Astrocyte (in vitro differentiated cells and primary cell): ENCODE measurements at regions not wholly inside any gene's neighbourhood (a gene's known extent, or its start where the extent isn't known, plus 50 kb on each side); places are given as distances from the start of the nearest gene placed in this dataset.

Source experiments
- EZH2 ChIP-seq: IDR thresholded peaks from 2 replicates; pipeline ENCODE4 v1.6.1; 2012; ENCODE audit warnings: mild to moderate bottlenecking, low read length, inconsistent platforms; ENCODE audit not compliant: insufficient read depth
- TF ChIP-seq, protein P1 (sequence below): IDR thresholded peaks from 2 replicates; pipeline ENCODE4 v1.5.1; 2011; ENCODE audit warnings: low read depth, mild to moderate bottlenecking, inconsistent platforms, low read length, moderate library complexity; ENCODE audit not compliant: insufficient read depth

DNA sequence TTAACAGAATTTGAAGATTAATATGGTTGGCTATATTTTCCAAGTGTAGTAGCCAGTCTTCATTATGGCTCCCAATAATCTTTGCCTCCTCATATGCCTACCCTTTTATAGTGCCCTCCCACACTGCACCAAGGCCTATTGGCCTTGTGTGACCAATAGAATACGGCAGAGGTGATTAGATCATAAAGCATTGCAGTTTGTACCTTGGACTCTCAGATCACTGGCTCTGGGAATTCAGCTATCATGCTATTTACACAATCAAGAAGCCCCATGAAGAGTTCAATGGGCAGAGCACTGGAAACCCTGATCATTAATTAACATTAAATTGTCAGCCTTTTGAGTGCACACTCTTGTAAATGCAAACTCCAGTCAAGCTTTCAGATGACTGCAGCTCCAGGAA lies 154.5 kb upstream of the MAGI2 start:
- TF ChIP-seq, protein P1, sequence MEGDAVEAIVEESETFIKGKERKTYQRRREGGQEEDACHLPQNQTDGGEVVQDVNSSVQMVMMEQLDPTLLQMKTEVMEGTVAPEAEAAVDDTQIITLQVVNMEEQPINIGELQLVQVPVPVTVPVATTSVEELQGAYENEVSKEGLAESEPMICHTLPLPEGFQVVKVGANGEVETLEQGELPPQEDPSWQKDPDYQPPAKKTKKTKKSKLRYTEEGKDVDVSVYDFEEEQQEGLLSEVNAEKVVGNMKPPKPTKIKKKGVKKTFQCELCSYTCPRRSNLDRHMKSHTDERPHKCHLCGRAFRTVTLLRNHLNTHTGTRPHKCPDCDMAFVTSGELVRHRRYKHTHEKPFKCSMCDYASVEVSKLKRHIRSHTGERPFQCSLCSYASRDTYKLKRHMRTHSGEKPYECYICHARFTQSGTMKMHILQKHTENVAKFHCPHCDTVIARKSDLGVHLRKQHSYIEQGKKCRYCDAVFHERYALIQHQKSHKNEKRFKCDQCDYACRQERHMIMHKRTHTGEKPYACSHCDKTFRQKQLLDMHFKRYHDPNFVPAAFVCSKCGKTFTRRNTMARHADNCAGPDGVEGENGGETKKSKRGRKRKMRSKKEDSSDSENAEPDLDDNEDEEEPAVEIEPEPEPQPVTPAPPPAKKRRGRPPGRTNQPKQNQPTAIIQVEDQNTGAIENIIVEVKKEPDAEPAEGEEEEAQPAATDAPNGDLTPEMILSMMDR, result no peak
- TF ChIP-seq EZH2, result no peak
